Subcutaneous abdominal adipose tissue (tissue), 5 donors: ENCODE measurements at regions not wholly inside any gene's neighbourhood (a gene's known extent, or its start where the extent isn't known, plus 50 kb on each side); places are given as distances from the start of the nearest gene placed in this dataset.

Source experiments
- H3K27ac ChIP-seq: one replicate; pipeline ENCODE4 v1.7.0; 2013; ENCODE audit warnings: low read depth, mild to moderate bottlenecking, inconsistent platforms, low read length, moderate library complexity
- H3K27me3 ChIP-seq, 5 donors: one replicate each; pipeline ENCODE4 v1.7.0; 2013; ENCODE audit warnings: low read length in 5 of 5, inconsistent platforms in 1 of 5; ENCODE audit not compliant: control insufficient read depth in 5 of 5, insufficient read depth in 4 of 5
- H3K36me3 ChIP-seq, 5 donors: one replicate each; pipeline ENCODE4 v1.7.0; 2013; ENCODE audit warnings: low read length in 5 of 5; ENCODE audit not compliant: control insufficient read depth in 5 of 5, insufficient read depth in 5 of 5
- H3K4me1 ChIP-seq, 5 donors: one replicate each; pipeline ENCODE4 v1.7.0; 2013; ENCODE audit warnings: low read length in 5 of 5, mild to moderate bottlenecking in 3 of 5, moderate library complexity in 1 of 5; ENCODE audit not compliant: control insufficient read depth in 5 of 5, insufficient read depth in 5 of 5
- H3K4me3 ChIP-seq, 5 donors: one replicate each; pipeline ENCODE4 v1.7.0; 2013; ENCODE audit warnings: low read length in 5 of 5, low read depth in 1 of 5
- H3K9ac ChIP-seq, 5 donors: one replicate each; pipeline ENCODE4 v1.7.0; 2013; ENCODE audit warnings: low read length in 5 of 5, mild to moderate bottlenecking in 4 of 5, moderate library complexity in 3 of 5
- H3K9me3 ChIP-seq, 5 donors: one replicate each; pipeline ENCODE4 v1.7.0; 2013; ENCODE audit warnings: low read length in 5 of 5; ENCODE audit not compliant: control insufficient read depth in 5 of 5
- donor health status: healthy.
- donor health status: healthy.
- donor health status: healthy.
- donor health status: healthy.
- donor health status: healthy.

GRCh38 chr5:56529666-56530430 is 285.5 kb upstream of the MAP3K1 start:
- Histone ChIP-seq H3K9me3 (no peaks in the 10 kb centered on the region), H3K4me1 (peaks cover 0 to 10% (median 4%) of the 10 kb centered on the region in 5 donors), H3K27ac (peak overlapping the region; percentile 83), H3K4me3 (no peak overlapping the region), H3K36me3 (no peaks in the 10 kb centered on the region), H3K9ac (peak overlapping the region in 1 of 5 donors; percentile 62), H3K27me3 (no peaks in the 10 kb centered on the region)

GRCh38 chr5:56527174-56527573 is 288.2 kb upstream of the MAP3K1 start:
- Histone ChIP-seq H3K36me3 (no peaks in the 10 kb centered on the region), H3K27ac (no peak overlapping the region), H3K9ac (no peak overlapping the region), H3K27me3 (no peaks in the 10 kb centered on the region), H3K9me3 (no peaks in the 10 kb centered on the region), H3K4me1 (peaks cover 6 to 34% (median 21%) of the 10 kb centered on the region in 5 donors), H3K4me3 (no peak overlapping the region)

- Histone ChIP-seq H3K9ac (no peak overlapping the region), H3K27me3 (no peaks in the 10 kb centered on the region), H3K36me3 (no peaks in the 10 kb centered on the region), H3K27ac (no peak overlapping the region), H3K4me3 (no peak overlapping the region), H3K4me1 (peaks cover 8 to 51% (median 35%) of the 10 kb centered on the region in 5 donors), H3K9me3 (no peaks in the 10 kb centered on the region)
Observed at GRCh38 chr5:56525113-56525512, 290.2 kb upstream of the MAP3K1 start.

GRCh38 chr5:56523790-56524575 is 290.9 kb upstream of the ANKRD55 start:
- Histone ChIP-seq H3K27me3 (no peaks in the 10 kb centered on the region), H3K9me3 (no peaks in the 10 kb centered on the region), H3K4me3 (no peak overlapping the region), H3K4me1 (peaks cover 8 to 45% (median 32%) of the 10 kb centered on the region in 5 donors), H3K9ac (no peak overlapping the region), H3K36me3 (no peaks in the 10 kb centered on the region), H3K27ac (peak overlapping the region; percentile 69)

GRCh38 chr5:56522960-56523359 is 289.8 kb upstream of the ANKRD55 start:
- H3K27ac ChIP-seq = peak overlapping the region; percentile 69
- no peak overlapping the region for H3K9ac ChIP-seq
- H3K4me1 ChIP-seq = peaks cover 8 to 45% (median 32%) of the 10 kb centered on the region in 5 donors

GRCh38 chr5:56522169-56522568 is 289.0 kb upstream of the ANKRD55 start:
- H3K27me3 ChIP-seq = no peaks in the 10 kb centered on the region
- no peak overlapping the region for H3K4me3 ChIP-seq
- no peak overlapping the region for H3K9ac ChIP-seq
- H3K27ac ChIP-seq = peak overlapping the region; percentile 67
- no peaks in the 10 kb centered on the region for H3K9me3 ChIP-seq
- H3K4me1 ChIP-seq = peaks cover 9 to 49% (median 35%) of the 10 kb centered on the region in 5 donors
- H3K36me3 ChIP-seq = no peaks in the 10 kb centered on the region

More at GRCh38 chr5:56522960-56523359, 289.8 kb upstream of the ANKRD55 start:
- H3K27me3 ChIP-seq = no peaks in the 10 kb centered on the region
- no peak overlapping the region for H3K4me3 ChIP-seq
- H3K9me3 ChIP-seq = no peaks in the 10 kb centered on the region
- no peaks in the 10 kb centered on the region for H3K36me3 ChIP-seq

- Histone ChIP-seq H3K27ac (no peak overlapping the region), H3K27me3 (no peaks in the 10 kb centered on the region), H3K4me1 (peaks cover 13 to 59% (median 45%) of the 10 kb centered on the region in 5 donors), H3K9me3 (no peaks in the 10 kb centered on the region), H3K36me3 (no peaks in the 10 kb centered on the region), H3K4me3 (no peak overlapping the region), H3K9ac (no peak overlapping the region)
Observed at GRCh38 chr5:56520986-56521730, 288.0 kb upstream of the ANKRD55 start.

- Histone ChIP-seq H3K36me3 (no peaks in the 10 kb centered on the region), H3K27me3 (no peaks in the 10 kb centered on the region), H3K4me3 (no peak overlapping the region), H3K9ac (no peak overlapping the region), H3K9me3 (no peaks in the 10 kb centered on the region), H3K27ac (no peak overlapping the region), H3K4me1 (peaks cover 13 to 71% (median 59%) of the 10 kb centered on the region in 5 donors)
Observed at GRCh38 chr5:56518820-56519219, 285.7 kb upstream of the ANKRD55 start.

- no peaks in the 10 kb centered on the region for H3K27me3 ChIP-seq
- H3K36me3 ChIP-seq = no peaks in the 10 kb centered on the region
- peak overlapping the region; percentile 83 for H3K27ac ChIP-seq
- peak overlapping the region in 1 of 5 donors; percentile 29 for H3K9ac ChIP-seq
- no peaks in the 10 kb centered on the region for H3K9me3 ChIP-seq
- no peak overlapping the region for H3K4me3 ChIP-seq
- H3K4me1 ChIP-seq = peaks cover 17 to 71% (median 61%) of the 10 kb centered on the region in 5 donors
Observed at GRCh38 chr5:56517011-56517416, 283.9 kb upstream of the ANKRD55 start.
